NCI-H82 treated with DMSO at 0.1 percent for 48 hours (cell line): ENCODE measurements at regions not wholly inside any gene's neighbourhood (a gene's known extent, or its start where the extent isn't known, plus 50 kb on each side); places are given as distances from the start of the nearest gene placed in this dataset.

Experiments
- DNase-seq: peaks from one replicate; lab custom pipeline; 2025; ENCODE audit not compliant: unreplicated experiment; lab: John Stamatoyannopoulos, UW

- DNase-seq: no peak
Observed at GRCh38 chr12:81963026-81963425, 203.9 kb upstream of the PPFIA2 start.

GRCh38 chr12:81962126-81962856 lies 203.1 kb upstream of the PPFIA2 start:
- DNase-seq: no peak

- DNase-seq: no peak
Observed at GRCh38 chr12:81958406-81958805, 199.3 kb upstream of the PPFIA2 start.

GRCh38 chr12:81957631-81958030 lies 198.5 kb upstream of the PPFIA2 start:
- DNase-seq: no peak

GRCh38 chr12:81956468-81956860 lies 197.3 kb upstream of the PPFIA2 start:
- no peak for DNase-seq

- no peak for DNase-seq
Observed at GRCh38 chr12:81953541-81953940, 194.4 kb upstream of the PPFIA2 start.

- no peak for DNase-seq
Observed at GRCh38 chr12:81950871-81951270, 191.7 kb upstream of the PPFIA2 start.

- DNase-seq: no peak
Observed at GRCh38 chr12:81949841-81950308, 190.7 kb upstream of the PPFIA2 start.

- DNase-seq: no peak
Observed at GRCh38 chr12:81949416-81949815, 190.3 kb upstream of the PPFIA2 start.

- DNase-seq: no peak
Observed at GRCh38 chr12:81944886-81945285, 185.7 kb upstream of the PPFIA2 start.

- no peak for DNase-seq
Observed at GRCh38 chr12:81942594-81942993, 183.4 kb upstream of the PPFIA2 start.

- DNase-seq: no peak
Observed at GRCh38 chr12:81930037-81930436, 170.9 kb upstream of the PPFIA2 start.

GRCh38 chr12:81896771-81897170 lies 137.6 kb upstream of the PPFIA2 start:
- DNase-seq: no peak

- DNase-seq: peak; percentile 80
Observed at GRCh38 chr12:81888961-81889360, 129.8 kb upstream of the PPFIA2 start.

- DNase-seq: no peak
Observed at GRCh38 chr12:81888106-81888740, 129.1 kb upstream of the PPFIA2 start.

GRCh38 chr12:81874586-81874985 lies 115.4 kb upstream of the PPFIA2 start:
- DNase-seq: no peak

- DNase-seq: no peak
Observed at GRCh38 chr12:81874166-81874565, 115.0 kb upstream of the PPFIA2 start.

GRCh38 chr12:81872400-81872799 lies 113.2 kb upstream of the PPFIA2 start:
- DNase-seq: no peak

GRCh38 chr12:81866081-81866480 lies 106.9 kb upstream of the PPFIA2 start:
- DNase-seq: no peak

- DNase-seq: no peak
Observed at GRCh38 chr12:81863406-81863805, 104.3 kb upstream of the PPFIA2 start.

- peak; percentile 29 for DNase-seq
Observed at GRCh38 chr12:81859521-81859920, 100.4 kb upstream of the PPFIA2 start.

- DNase-seq: no peak
Observed at GRCh38 chr12:81843599-81843998, 84.4 kb upstream of the PPFIA2 start.

GRCh38 chr12:81835783-81836182 lies 76.6 kb upstream of the PPFIA2 start:
- DNase-seq: no peak
